GM18909 (cell line): ENCODE measurements at regions not wholly inside any gene's neighbourhood (a gene's known extent, or its start where the extent isn't known, plus 50 kb on each side); places are given as distances from the start of the nearest gene placed in this dataset.
A peak's percentile ranks its signal among the peaks of the same experiment; 100 is the strongest.
"Not testable (repeated sequence)": the region's sequence is repeated elsewhere in the genome, so short reads cannot be mapped to it uniquely, and the experiment has no call there.

ENCODE experiments used
- ATAC-seq: cut with Tn5 transposase; IDR thresholded peaks from one replicate; pipeline ENCODE4 v1.9.1; 2021; ENCODE audit warnings: mild to moderate bottlenecking; ENCODE audit not compliant: unreplicated experiment, poor library complexity

DNA sequence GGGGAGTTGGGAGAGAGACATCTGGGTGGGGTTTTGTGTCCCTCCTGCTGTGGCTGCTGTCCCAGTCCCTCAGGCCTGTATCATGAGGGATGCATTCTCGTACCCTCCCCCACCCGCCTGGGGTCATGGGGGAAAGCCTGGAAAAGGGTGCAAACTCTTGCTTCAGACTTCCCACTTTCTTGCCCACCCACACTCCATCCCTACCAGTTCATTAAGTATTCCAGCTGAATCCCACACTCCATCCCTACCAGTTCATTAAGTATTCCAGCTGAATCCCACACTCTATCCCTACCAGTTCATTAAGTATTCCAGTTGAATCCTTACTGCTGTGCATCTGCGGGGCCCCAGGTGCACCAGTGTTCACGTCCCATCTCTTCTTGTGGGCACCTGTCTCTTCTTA lies 116.3 kb downstream of the ACAA2 start:
- no peak for ATAC-seq

GRCh38 chr18:49694402-49694801 lies 118.9 kb downstream of the ACAA2 start:
- ATAC-seq, result no peak

DNA sequence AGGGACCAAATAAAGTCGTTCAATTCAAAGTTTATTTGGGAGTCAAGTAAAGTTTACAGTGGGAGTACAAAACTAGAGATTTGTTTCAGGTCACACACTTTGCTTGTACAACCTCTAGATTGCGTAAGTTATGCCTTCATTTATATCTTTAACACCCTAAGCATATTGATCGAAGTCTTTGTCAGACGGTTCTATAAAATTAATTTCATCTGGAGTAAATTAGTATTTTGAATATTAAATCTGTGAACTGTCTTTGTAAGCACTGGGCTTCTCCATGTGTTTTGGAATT lies 119.7 kb downstream of the ACAA2 start:
- ATAC-seq, result no peak

DNA sequence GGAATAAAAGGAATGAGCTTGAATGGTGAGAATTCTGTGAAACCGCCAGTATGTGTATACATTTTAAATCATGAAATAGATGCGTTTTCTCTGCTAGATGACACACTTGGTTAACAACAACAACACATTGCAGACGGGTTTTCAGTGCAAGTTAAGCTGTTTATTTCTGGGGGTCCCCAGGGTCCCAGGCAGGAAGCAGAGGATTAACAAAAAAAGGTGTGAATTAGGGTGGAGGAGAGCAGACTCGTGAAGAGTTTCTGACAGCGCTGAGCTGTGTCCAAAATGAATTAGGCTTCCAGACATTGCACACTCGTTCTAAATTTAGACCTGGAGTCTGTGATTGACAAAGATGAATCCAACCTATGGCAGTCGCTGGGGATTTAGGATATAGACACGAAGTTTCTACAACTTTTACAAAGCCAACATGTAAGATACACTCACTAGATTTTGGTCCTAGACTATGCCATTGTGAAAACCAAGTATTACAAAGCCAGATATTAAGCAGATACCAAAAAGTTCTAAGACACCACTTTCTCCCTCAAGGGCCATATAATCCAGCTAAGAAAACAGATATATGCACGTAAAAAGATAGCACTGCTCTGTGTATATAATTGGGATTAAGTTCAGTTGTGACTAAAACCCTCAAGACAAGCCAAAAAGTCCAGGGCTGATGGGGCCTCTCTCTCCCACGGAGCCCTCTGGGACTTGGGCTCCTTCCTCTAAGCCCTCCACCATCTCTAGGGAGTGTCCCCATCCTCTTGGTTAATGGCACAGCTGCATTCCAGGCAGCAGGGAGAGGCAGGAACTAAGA lies 120.2 kb downstream of the ACAA2 start:
- ATAC-seq, result no peak

GRCh38 chr18:49691177-49691608 lies 122.1 kb downstream of the ACAA2 start:
- ATAC-seq, result no peak

GRCh38 chr18:49690312-49690711 lies 123.0 kb downstream of the ACAA2 start:
- ATAC-seq, result no peak

- ATAC-seq, result no peak
These were observed 123.5 kb downstream of the LIPG start for GRCh38 chr18:49685231-49685942.

DNA sequence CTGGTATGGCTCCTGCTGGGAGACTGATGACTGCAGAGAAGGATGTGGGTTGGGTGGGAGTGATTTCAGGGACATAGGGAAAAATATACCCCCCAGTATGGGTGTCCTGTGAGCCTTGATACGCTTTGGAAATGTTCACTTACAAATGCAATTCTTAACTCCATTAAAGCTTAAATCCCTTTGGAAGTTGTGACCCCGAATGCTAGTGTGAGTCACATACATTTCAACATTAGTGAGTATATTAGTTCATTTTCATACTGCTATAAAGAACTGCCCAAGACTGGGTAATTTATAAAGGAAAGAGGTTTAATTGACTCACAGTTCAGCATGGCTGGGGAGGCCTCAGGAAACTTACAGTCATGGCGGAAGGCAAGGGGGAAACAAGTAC lies 120.9 kb downstream of the LIPG start:
- ATAC-seq, result not testable (repeated sequence)

DNA sequence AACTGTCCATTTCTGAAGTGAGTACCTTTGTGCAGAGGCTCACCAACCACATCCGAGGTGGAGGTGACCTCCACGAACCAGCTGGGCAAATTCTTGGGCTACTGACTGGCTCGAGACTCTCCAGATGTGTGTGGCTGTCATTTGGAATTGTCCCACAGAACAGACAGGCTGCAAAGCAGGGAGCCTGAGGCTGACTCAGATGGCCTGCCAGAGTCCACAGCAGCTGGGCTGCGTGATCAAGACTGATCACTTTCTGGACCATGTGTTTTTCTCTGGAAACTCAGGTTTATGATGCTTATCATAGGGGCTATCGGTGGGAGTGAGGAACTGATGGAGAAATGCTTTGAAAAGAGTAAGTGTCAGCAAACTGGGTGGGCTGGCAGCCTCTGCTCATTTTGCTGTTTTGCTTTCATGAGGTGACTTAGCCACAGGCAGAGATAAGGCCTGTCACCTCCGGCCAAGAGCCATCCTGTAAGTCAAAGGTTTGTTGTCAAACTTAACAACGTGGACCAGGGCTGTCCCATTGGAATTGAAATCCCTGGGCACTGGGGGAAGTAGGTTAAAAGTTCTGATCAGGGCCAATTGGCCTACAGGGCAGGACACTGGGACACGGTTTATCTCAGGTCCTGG lies 120.4 kb downstream of the LIPG start:
- ATAC-seq, result no peak

GRCh38 chr18:49681387-49681786 lies 119.5 kb downstream of the LIPG start:
- no peak for ATAC-seq

- ATAC-seq, result no peak
These were observed 116.6 kb downstream of the LIPG start for GRCh38 chr18:49678440-49678839.

GRCh38 chr18:49677762-49678413 lies 116.0 kb downstream of the LIPG start:
- ATAC-seq, result peak; percentile 94

DNA sequence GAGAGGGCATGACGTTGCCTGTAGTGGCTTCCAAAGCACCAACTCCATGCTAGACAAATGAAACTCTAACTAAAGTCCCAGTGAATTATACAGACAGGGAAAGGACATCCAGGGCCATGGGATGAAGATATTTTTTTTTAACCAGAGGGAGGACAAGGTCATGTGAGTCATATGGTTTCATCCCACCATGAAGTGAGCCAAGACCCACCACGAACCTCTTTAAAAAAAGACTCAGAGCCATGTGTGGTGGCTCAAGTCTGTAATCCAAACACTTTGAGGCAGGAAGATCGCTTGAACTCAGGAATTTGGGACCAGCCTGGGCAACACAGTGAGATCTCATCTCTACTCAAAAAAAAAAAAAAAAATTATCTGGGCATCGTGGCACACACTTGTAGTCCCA lies 115.2 kb downstream of the LIPG start:
- ATAC-seq, result no peak

DNA sequence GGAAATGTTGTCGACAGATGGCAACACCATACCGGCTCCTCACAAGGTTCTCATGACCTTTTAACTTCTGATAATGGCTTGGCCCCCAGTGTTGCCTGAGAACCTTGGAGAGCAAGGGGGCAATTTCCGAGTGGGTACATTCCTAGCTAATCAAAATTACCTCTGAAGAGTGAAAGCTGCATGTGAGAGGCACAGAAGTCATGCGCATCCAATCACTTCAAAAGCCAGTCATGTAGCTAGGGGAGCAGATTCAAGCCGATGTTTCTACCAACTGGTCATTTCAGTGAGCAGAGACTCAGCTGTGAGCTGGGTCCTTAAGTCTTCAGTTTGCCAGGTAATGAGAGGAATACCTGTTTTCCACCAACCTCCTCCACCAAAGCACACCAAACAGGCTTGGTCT lies 111.4 kb downstream of the LIPG start:
- ATAC-seq, result no peak

DNA sequence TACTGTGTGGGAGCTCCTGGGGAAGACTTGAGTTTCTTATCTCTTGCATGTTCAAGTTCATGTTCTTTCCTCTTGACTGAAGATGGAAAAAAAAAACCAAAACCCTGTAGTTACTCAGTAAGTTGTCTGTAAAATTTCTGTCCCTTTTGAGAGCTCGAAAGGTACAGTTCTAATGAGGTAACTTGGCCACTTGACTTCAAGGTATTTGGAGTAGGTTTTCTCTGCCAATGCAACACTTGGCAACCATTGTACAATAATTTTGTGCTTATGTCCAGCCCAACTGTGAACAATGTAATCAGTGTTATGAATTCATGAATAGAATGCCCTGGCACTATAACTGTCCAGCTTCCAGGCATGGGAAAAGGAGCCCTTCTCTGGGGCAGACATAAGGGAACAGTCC lies 111.0 kb downstream of the LIPG start:
- ATAC-seq, result no peak

- ATAC-seq, result no peak
These were observed 107.5 kb downstream of the LIPG start for GRCh38 chr18:49669403-49669802.

- no peak for ATAC-seq
These were observed 106.9 kb downstream of the LIPG start for GRCh38 chr18:49668574-49669275.

- no peak for ATAC-seq
These were observed 105.6 kb downstream of the LIPG start for GRCh38 chr18:49667462-49667861.

- no peak for ATAC-seq
These were observed 104.4 kb downstream of the LIPG start for GRCh38 chr18:49666045-49666775.
